ENCODE measurements at regions not wholly inside any gene's neighbourhood (a gene's known extent, or its start where the extent isn't known, plus 50 kb on each side); places are given as distances from the start of the nearest gene placed in this dataset.

DNA sequence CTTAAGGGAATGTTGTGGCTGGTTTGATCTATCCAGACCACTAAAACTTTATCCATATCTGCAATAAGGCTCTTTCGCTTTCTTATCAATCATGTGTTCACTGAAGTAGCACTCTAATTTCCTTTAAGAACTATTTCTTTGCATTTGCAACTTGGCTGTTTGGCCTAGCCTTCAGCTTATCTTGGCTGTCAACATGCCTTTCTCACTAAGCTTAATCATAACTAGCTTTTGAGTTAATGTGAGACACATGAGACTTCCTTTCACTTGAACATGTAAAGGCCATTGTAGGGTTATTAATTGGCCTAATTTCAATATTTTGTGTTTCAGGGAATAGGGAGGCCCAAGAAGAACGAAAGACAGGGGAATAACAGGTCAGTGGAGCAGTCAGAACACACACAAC lies 124.7 kb downstream of the TNFSF18 start:
- TF ChIP-seq, protein P1, sequence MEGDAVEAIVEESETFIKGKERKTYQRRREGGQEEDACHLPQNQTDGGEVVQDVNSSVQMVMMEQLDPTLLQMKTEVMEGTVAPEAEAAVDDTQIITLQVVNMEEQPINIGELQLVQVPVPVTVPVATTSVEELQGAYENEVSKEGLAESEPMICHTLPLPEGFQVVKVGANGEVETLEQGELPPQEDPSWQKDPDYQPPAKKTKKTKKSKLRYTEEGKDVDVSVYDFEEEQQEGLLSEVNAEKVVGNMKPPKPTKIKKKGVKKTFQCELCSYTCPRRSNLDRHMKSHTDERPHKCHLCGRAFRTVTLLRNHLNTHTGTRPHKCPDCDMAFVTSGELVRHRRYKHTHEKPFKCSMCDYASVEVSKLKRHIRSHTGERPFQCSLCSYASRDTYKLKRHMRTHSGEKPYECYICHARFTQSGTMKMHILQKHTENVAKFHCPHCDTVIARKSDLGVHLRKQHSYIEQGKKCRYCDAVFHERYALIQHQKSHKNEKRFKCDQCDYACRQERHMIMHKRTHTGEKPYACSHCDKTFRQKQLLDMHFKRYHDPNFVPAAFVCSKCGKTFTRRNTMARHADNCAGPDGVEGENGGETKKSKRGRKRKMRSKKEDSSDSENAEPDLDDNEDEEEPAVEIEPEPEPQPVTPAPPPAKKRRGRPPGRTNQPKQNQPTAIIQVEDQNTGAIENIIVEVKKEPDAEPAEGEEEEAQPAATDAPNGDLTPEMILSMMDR (IDR thresholded peaks at IDR 0.05; ENCODE audit: low read depth, low read length) = no peak
- no peak for DNase-seq (ENCODE audit: extremely low read depth, low read depth)

DNA sequence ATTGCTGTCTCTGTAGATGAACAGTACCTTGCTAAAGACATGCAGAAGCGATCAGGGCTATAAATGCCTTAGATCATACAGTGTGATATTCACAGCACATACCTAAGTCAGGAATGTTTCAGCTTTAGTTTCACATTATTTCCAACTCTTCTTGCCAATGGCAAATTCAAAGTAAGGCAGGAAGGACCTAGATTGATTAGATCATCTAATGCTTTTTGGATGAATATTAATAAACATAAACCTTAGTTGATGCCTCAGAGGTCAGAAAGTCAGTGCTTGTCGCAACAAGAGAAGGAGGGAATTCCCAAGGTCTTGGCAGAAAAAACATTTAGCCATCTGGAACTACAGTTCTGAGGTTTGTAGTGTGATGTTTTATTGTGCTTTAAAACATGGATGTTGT lies 122.3 kb downstream of the TNFSF18 start:
- peak; percentile 65 for DNase-seq (ENCODE audit: extremely low read depth, low read depth)
- TF ChIP-seq, protein P1 (IDR thresholded peaks at IDR 0.05; ENCODE audit: low read depth, low read length) = no peak

DNA sequence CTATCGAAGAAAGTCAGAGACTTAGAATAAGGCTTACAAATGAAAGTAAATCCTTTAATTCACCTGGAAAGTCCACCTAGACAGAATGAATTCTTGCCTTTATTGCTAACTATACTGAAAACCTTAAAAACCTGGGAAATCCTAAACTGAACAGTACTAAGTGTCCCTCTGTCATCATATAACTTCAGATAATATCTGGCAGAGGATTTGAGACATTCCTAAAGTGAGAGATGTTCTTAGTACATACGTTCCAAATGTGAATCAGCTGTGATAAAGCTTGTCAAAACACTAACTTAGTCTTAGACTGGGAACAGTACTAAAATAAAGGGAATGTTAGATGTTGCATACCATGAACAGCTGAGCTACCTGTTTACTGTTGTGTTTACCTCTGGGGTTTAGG lies 121.7 kb downstream of the TNFSF18 start:
- TF ChIP-seq, protein P1 (IDR thresholded peaks at IDR 0.05; ENCODE audit: low read depth, low read length) = no peak
- DNase-seq (ENCODE audit: extremely low read depth, low read depth) = no peak

GRCh38 chr1:172930142-172930541 lies 120.6 kb downstream of the TNFSF18 start:
- no peak for DNase-seq (ENCODE audit: extremely low read depth, low read depth)
- TF ChIP-seq, protein P1 (IDR thresholded peaks at IDR 0.05; ENCODE audit: low read depth, low read length) = no peak

- TF ChIP-seq, protein P1 (IDR thresholded peaks at IDR 0.05; ENCODE audit: low read depth, low read length) = no peak
- no peak for DNase-seq (ENCODE audit: extremely low read depth, low read depth)
These were observed 119.4 kb downstream of the TNFSF18 start for GRCh38 chr1:172931340-172931739.

DNA sequence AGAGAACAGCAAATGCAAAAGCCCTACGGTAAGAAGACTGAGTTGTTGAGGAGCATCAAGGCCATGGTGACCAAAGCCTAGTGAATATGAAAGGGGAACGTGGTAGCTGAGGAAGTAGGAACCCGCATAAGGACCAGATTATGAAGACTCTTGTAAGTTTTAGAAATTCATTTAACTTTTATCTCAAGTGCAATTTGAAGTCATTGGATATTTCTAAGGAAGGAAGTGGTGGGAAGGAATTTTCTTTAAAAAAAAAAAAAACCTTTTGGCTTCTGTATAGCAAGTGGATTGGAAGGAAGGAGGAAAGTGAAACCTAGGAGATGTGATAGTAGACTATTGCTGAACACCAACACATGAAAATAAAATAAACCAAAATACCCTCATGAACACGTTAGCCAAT lies 119.0 kb downstream of the TNFSF18 start:
- no peak for DNase-seq (ENCODE audit: extremely low read depth, low read depth)
- TF ChIP-seq, protein P1 (IDR thresholded peaks at IDR 0.05; ENCODE audit: low read depth, low read length) = no peak

DNA sequence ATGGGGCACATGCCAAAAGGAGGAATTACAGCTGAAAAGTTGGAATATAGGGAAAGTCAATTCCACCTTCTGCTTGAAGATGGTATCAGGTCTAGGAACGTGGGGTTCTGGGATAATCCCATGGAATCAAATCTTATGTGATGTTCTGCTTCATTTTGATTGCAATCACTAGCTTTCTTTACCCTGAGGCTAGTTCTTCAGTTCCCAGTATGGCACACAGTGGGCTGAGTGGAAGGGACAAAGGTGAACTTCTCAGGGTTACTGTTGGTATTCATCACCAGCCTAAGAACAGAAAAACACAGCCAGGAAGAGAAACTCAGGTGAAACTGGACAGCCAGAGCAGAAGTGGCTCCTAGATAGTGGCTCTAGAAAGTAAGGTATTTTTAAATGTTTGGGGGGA lies 117.8 kb downstream of the TNFSF18 start:
- DNase-seq (ENCODE audit: extremely low read depth, low read depth) = no peak
- TF ChIP-seq, protein P1 (IDR thresholded peaks at IDR 0.05; ENCODE audit: low read depth, low read length) = no peak

All from AG09319 (cell line).